Central memory CD8-positive, alpha-beta T cell (primary cell): ENCODE measurements at regions not wholly inside any gene's neighbourhood (a gene's known extent, or its start where the extent isn't known, plus 50 kb on each side); places are given as distances from the start of the nearest gene placed in this dataset.

Source experiments
- ATAC-seq: fragments of 150-1000 bp; cut with Tn5 transposase; replicated peaks from 2 replicates; pipeline ENCODE4 v1.10.0; 2022; ENCODE audit warnings: mild to moderate bottlenecking, moderate FRiP score, moderate number of reproducible peaks; ENCODE audit not compliant: poor library complexity, severe bottlenecking; ENCODE audit errors: extremely low read depth
- DNase-seq, 2 donors: peaks; one replicate each; pipeline ENCODE4 v3.0.0; 2021; ENCODE audit warnings: low spot score in 2 of 2
- H3K27ac Mint-ChIP-seq: one replicate; pipeline ENCODE4 v1.8.0; 2022; ENCODE audit warnings: low read depth, mild to moderate bottlenecking, moderate library complexity, mixed read lengths
- H3K27me3 Mint-ChIP-seq: one replicate; pipeline ENCODE4 v1.8.0; 2022; ENCODE audit warnings: mixed read lengths
- H3K36me3 Mint-ChIP-seq: one replicate; pipeline ENCODE4 v1.8.0; 2022; ENCODE audit warnings: mild to moderate bottlenecking, moderate library complexity, mixed read lengths; ENCODE audit not compliant: insufficient read depth
- H3K4me1 Mint-ChIP-seq: one replicate; pipeline ENCODE4 v1.8.0; 2022; ENCODE audit warnings: mixed read lengths
- H3K4me3 Mint-ChIP-seq: one replicate; pipeline ENCODE4 v1.8.0; 2022; ENCODE audit warnings: mild to moderate bottlenecking, moderate library complexity, mixed read lengths
- H3K9me3 Mint-ChIP-seq: one replicate; pipeline ENCODE4 v1.8.0; 2022; ENCODE audit warnings: mixed read lengths

- Mint-ChIP-seq H3K4me1 (peaks cover under 1% of the 10 kb centered on the region), H3K4me3 (no peak overlapping the region), H3K36me3 (no peaks in the 10 kb centered on the region), H3K9me3 (no peaks in the 10 kb centered on the region), H3K27me3 (no peaks in the 10 kb centered on the region), H3K27ac (no peak overlapping the region)
- no peak for DNase-seq
- no peak for ATAC-seq
Observed at GRCh38 chr6:141258516-141258915, 874.2 kb upstream of the GJE1 start.

GRCh38 chr6:141254336-141254735 is 878.4 kb upstream of the GJE1 start:
- Mint-ChIP-seq H3K27me3 (no peaks in the 10 kb centered on the region), H3K9me3 (no peaks in the 10 kb centered on the region), H3K4me3 (no peak overlapping the region), H3K4me1 (peaks cover 5% of the 10 kb centered on the region), H3K27ac (no peak overlapping the region), H3K36me3 (no peaks in the 10 kb centered on the region)
- no peak for DNase-seq
- ATAC-seq: no peak

- Mint-ChIP-seq H3K9me3 (no peaks in the 10 kb centered on the region), H3K4me3 (no peak overlapping the region), H3K27me3 (no peaks in the 10 kb centered on the region), H3K36me3 (no peaks in the 10 kb centered on the region), H3K27ac (no peak overlapping the region), H3K4me1 (peaks cover 5% of the 10 kb centered on the region)
- no peak for ATAC-seq
- DNase-seq: no peak
Observed at GRCh38 chr6:141252828-141253608, 879.7 kb upstream of the GJE1 start.

GRCh38 chr6:141251286-141251685 is 881.4 kb upstream of the GJE1 start:
- DNase-seq (no peak), ATAC-seq (no peak)
- Mint-ChIP-seq H3K27me3 (no peaks in the 10 kb centered on the region), H3K36me3 (no peaks in the 10 kb centered on the region), H3K4me1 (peaks cover 5% of the 10 kb centered on the region), H3K4me3 (no peak overlapping the region), H3K27ac (no peak overlapping the region), H3K9me3 (no peaks in the 10 kb centered on the region)

- no peak for ATAC-seq
- H3K27ac Mint-ChIP-seq: no peak overlapping the region
- no peak overlapping the region for H3K4me3 Mint-ChIP-seq
- H3K4me1 Mint-ChIP-seq: peaks cover 2% of the 10 kb centered on the region
- no peaks in the 10 kb centered on the region for H3K9me3 Mint-ChIP-seq
- H3K36me3 Mint-ChIP-seq: no peaks in the 10 kb centered on the region
- DNase-seq: no peak
- no peaks in the 10 kb centered on the region for H3K27me3 Mint-ChIP-seq
Observed at GRCh38 chr6:141248021-141248799, 884.5 kb upstream of the GJE1 start.

- H3K36me3 Mint-ChIP-seq: no peaks in the 10 kb centered on the region
- DNase-seq: no peak
- ATAC-seq: no peak
Observed at GRCh38 chr6:141244366-141244765, 888.4 kb upstream of the GJE1 start.

GRCh38 chr6:141242957-141243356 is 889.8 kb upstream of the GJE1 start:
- no peaks in the 10 kb centered on the region for H3K4me1 Mint-ChIP-seq
- DNase-seq (no peak), ATAC-seq (no peak)
- H3K27ac Mint-ChIP-seq: no peak overlapping the region
- H3K27me3 Mint-ChIP-seq: peaks cover 8% of the 10 kb centered on the region
- H3K9me3 Mint-ChIP-seq: no peaks in the 10 kb centered on the region
- no peaks in the 10 kb centered on the region for H3K36me3 Mint-ChIP-seq
- no peak overlapping the region for H3K4me3 Mint-ChIP-seq

More at GRCh38 chr6:141244366-141244765, 888.4 kb upstream of the GJE1 start:
- no peak overlapping the region for H3K4me3 Mint-ChIP-seq
- no peaks in the 10 kb centered on the region for H3K4me1 Mint-ChIP-seq
- no peak overlapping the region for H3K27ac Mint-ChIP-seq
- no peaks in the 10 kb centered on the region for H3K9me3 Mint-ChIP-seq
- peaks cover 8% of the 10 kb centered on the region for H3K27me3 Mint-ChIP-seq

- Mint-ChIP-seq H3K4me1 (no peaks in the 10 kb centered on the region), H3K36me3 (no peaks in the 10 kb centered on the region), H3K4me3 (no peak overlapping the region), H3K27me3 (peaks cover 26% of the 10 kb centered on the region), H3K27ac (no peak overlapping the region), H3K9me3 (no peaks in the 10 kb centered on the region)
- DNase-seq: no peak
- no peak for ATAC-seq
Observed at GRCh38 chr6:141229296-141229695, 903.4 kb upstream of the GJE1 start.

- H3K9me3 Mint-ChIP-seq: no peaks in the 10 kb centered on the region
- no peak overlapping the region for H3K4me3 Mint-ChIP-seq
- no peak for DNase-seq
- no peaks in the 10 kb centered on the region for H3K4me1 Mint-ChIP-seq
- H3K27ac Mint-ChIP-seq: no peak overlapping the region
- H3K36me3 Mint-ChIP-seq: peaks cover 2% of the 10 kb centered on the region
- no peak for ATAC-seq
- peaks cover 15% of the 10 kb centered on the region for H3K27me3 Mint-ChIP-seq
Observed at GRCh38 chr6:141218583-141218982, 914.1 kb upstream of the GJE1 start.

- H3K27ac Mint-ChIP-seq: no peak overlapping the region
- DNase-seq: no peak
- peaks cover 20% of the 10 kb centered on the region for H3K27me3 Mint-ChIP-seq
- H3K9me3 Mint-ChIP-seq: no peaks in the 10 kb centered on the region
- no peaks in the 10 kb centered on the region for H3K4me1 Mint-ChIP-seq
- ATAC-seq: no peak
- peaks cover 2% of the 10 kb centered on the region for H3K36me3 Mint-ChIP-seq
- no peak overlapping the region for H3K4me3 Mint-ChIP-seq
Observed at GRCh38 chr6:141216726-141217125, 916.0 kb upstream of the GJE1 start.

- Mint-ChIP-seq H3K27ac (no peak overlapping the region), H3K4me1 (no peaks in the 10 kb centered on the region), H3K36me3 (no peaks in the 10 kb centered on the region), H3K27me3 (peaks cover 14% of the 10 kb centered on the region), H3K9me3 (no peaks in the 10 kb centered on the region), H3K4me3 (no peak overlapping the region)
- DNase-seq (no peak), ATAC-seq (no peak)
Observed at GRCh38 chr6:141212296-141212695, 920.4 kb upstream of the GJE1 start.

- ATAC-seq: no peak
- Mint-ChIP-seq H3K4me1 (no peaks in the 10 kb centered on the region), H3K36me3 (no peaks in the 10 kb centered on the region), H3K9me3 (no peaks in the 10 kb centered on the region), H3K4me3 (no peak overlapping the region), H3K27ac (no peak overlapping the region), H3K27me3 (peaks cover 9% of the 10 kb centered on the region)
- no peak for DNase-seq
Observed at GRCh38 chr6:141211845-141212244, 920.9 kb upstream of the GJE1 start.

- DNase-seq (no peak), ATAC-seq (no peak)
- Mint-ChIP-seq H3K27ac (no peak overlapping the region), H3K27me3 (peaks cover 9% of the 10 kb centered on the region), H3K4me1 (no peaks in the 10 kb centered on the region), H3K9me3 (no peaks in the 10 kb centered on the region), H3K4me3 (no peak overlapping the region), H3K36me3 (no peaks in the 10 kb centered on the region)
Observed at GRCh38 chr6:141210901-141211300, 921.8 kb upstream of the GJE1 start.
